Astrocyte of the cerebellum (primary cell): ENCODE measurements at regions not wholly inside any gene's neighbourhood (a gene's known extent, or its start where the extent isn't known, plus 50 kb on each side); places are given as distances from the start of the nearest gene placed in this dataset.

Source experiments
- DNase-seq: peaks from one replicate; pipeline ENCODE4 v3.0.0-alpha.2; 2011; ENCODE audit warnings: low read depth
- H3K4me3 ChIP-seq: 2 replicates; pipeline ENCODE4 v1.5.1; 2011; ENCODE audit warnings: mild to moderate bottlenecking, low read depth, low read length, moderate library complexity
- CTCF ChIP-seq: IDR thresholded peaks from 2 replicates; pipeline ENCODE4 v1.5.1; 2012; ENCODE audit warnings: low read length, low read depth, moderate library complexity, mild to moderate bottlenecking; ENCODE audit errors: missing control alignments
- in situ Hi-C: cut with HindIII; loops from 2 replicates; pipeline ENCODE4 v1.10.0; 2017; ENCODE audit warnings: low sequenced_read_pairs

DNA sequence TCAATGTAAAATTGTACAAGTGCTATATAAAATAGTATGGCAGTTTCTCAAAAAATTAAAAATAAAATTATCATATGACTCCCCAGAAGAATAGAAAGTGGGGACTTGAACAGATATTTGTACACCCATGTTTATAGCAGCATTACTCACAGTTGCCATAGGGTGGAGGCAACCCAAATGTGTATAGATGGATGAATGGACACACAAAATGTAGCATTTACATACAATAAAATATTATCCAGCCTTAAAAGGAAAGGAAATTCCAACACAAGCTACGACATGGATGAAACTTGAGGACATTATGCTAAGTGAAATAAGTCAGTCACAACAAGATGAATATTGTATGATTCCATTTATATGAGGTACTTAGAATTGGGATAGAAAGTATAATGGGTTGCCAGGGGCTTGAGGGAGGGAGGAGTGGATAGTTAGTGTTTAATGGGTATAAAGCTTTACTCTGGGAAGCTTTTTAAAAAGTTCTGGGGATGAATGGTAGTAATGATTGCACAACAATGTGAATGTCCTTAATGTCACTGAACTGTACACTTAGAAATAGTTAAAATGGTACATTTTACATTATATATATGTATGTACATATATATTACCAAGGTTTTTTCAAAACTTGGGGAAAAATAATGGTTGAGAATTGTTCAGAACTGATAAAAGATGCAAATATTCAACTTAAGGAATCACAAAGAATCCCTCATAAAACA lies 53.0 kb upstream of the ADORA3 start:
- TF ChIP-seq CTCF = no peak
- DNase-seq = no peak
- H3K4me3 ChIP-seq = no peak overlapping the region
- in situ Hi-C loops = no loop called here

DNA sequence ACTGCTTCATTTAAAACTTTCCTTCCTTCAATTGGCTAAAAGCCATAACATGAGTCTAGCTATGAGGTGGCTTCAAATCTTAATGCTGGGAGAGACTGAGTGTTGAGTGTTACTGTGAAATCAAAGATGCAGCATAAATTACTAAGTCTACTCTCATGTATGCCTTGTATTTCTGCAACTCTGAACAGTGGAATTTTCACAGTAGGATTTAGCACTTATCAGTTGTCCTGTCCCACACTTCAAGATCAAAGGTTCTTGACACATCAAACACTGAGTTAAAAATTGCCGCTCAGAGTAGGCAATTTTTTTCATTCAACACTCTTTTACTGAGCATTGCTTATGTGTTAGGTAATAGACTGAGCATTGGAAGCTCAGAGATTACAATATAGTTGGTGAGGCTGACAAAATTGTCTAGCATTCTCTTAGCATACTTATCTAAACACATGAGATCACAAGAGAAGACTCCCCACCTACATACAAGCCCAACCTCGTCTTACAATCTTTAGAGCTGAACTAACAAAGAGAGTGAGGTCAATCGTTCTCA lies 56.4 kb upstream of the ADORA3 start:
- DNase-seq = no peak

DNA sequence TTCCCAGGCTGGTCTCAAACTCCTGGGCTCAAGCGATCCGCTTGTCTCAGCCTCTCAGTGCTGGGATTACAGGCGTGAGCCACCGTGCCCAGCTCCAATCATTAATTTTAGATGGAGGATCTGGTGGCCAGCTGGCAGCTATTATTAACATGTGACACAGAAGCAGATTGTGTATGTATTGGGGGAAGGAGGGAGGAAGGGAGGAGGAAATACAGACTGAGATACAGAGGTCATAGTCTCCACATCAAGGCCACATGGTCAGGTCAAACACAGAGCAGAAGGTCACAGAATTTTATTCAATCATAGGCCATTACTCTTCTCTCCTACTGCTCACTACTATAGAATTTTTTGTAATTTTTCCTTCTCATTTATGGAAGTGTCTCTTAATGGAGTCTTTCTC lies 57.9 kb upstream of the ADORA3 start:
- H3K4me3 ChIP-seq = no peak overlapping the region
- in situ Hi-C loops = no loop called here
- DNase-seq = no peak
- TF ChIP-seq CTCF = no peak

More for the DNA sequence above, 56.4 kb upstream of the ADORA3 start:
- in situ Hi-C loops = no loop called here
- no peak overlapping the region for H3K4me3 ChIP-seq
- TF ChIP-seq CTCF = no peak

GRCh38 chr1:111563619-111564018 lies 56.0 kb upstream of the RAP1A start:
- peak; percentile 43 for DNase-seq
- in situ Hi-C loops = no loop called here
- no peak for TF ChIP-seq CTCF
- H3K4me3 ChIP-seq = no peak overlapping the region

DNA sequence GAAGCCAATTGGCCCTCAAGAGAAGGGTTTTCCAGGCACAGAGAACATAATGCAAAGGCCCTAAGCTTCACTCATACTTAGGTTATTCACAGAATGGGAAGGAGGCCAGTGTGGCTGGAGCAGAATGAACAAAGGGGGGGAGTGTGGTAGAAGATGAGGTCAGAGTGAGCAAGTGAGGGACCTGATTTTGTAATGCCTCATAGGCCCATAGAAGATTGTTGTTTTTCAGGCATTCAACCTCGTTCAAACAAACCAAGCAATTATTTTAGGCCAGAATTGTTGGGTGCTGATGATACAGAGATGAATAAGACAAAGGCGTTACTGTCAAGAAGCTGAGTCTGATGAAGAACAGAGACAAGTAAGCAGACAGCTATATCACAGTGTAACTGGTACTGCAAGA lies 54.5 kb upstream of the RAP1A start:
- TF ChIP-seq CTCF = no peak
- in situ Hi-C loops = no loop called here
- peak; percentile 77 for DNase-seq
- H3K4me3 ChIP-seq = no peak overlapping the region

DNA sequence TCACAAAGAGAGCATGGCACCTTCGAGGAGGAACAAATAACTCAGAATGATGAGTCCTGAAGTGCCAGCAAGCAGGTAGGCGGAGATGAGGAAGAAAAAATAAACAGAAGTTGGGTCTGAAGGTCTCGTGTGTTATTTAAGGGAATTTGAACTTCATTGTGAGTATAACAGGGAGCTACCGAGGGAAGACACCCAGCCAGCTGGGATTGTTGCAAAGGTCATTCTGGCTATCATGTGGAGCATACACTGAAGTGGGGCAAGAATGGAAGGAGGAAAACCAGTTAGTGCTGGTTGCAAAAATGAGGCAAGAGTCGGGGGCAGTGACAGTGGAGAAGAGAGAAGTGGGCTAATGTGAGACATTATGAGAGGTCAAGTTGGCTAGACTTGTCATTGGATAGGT lies 53.6 kb upstream of the RAP1A start:
- TF ChIP-seq CTCF = no peak
- no peak overlapping the region for H3K4me3 ChIP-seq
- in situ Hi-C loops = no loop called here
- DNase-seq = no peak
